BLaER1 treated with 17β-estradiol and CSF1 and Interleukin-3, amounts not matched to agents 10 nM and 100 nM (cell line): ENCODE measurements at regions not wholly inside any gene's neighbourhood (a gene's known extent, or its start where the extent isn't known, plus 50 kb on each side); places are given as distances from the start of the nearest gene placed in this dataset.
"Not testable (repeated sequence)": the region's sequence is repeated elsewhere in the genome, so short reads cannot be mapped to it uniquely, and the experiment has no call there.

Experiments used
- H3K27ac ChIP-seq, 11 experiments: shearing (Covaris generic); formaldehyde crosslinking; 2 replicates each; pipeline ENCODE4 v1.8.1; 2022
- H3K27me3 ChIP-seq, 11 experiments: shearing (Covaris generic); formaldehyde crosslinking; 2 replicates each; pipeline ENCODE4 v1.8.1; 2022
- H3K36me3 ChIP-seq, 11 experiments: shearing (Covaris generic); formaldehyde crosslinking; 2 replicates each; pipeline ENCODE4 v1.8.1; 2022
- H3K4me1 ChIP-seq, 10 experiments: shearing (Covaris generic); formaldehyde crosslinking; 2 replicates each; pipeline ENCODE4 v1.8.1; 2022
- H3K4me2 ChIP-seq, 11 experiments: shearing (Covaris generic); formaldehyde crosslinking; 2 replicates each; pipeline ENCODE4 v1.8.1; 2022
- H3K4me3 ChIP-seq, 10 experiments: shearing (Covaris generic); formaldehyde crosslinking; 2 replicates each; pipeline ENCODE4 v1.8.1; 2022
- H3K9ac ChIP-seq, 11 experiments: shearing (Covaris generic); formaldehyde crosslinking; 2 replicates each; pipeline ENCODE4 v1.8.1; 2022
- H3K9me3 ChIP-seq, 11 experiments: shearing (Covaris generic); formaldehyde crosslinking; replicated peaks in 1 of 11; 2 replicates each; pipeline ENCODE4 v1.8.1; 2022
- H4K20me1 ChIP-seq, 11 experiments: shearing (Covaris generic); formaldehyde crosslinking; 2 replicates each; pipeline ENCODE4 v1.8.1; 2022
- Cebpa-rat ChIP-seq, 11 experiments: shearing (Covaris generic); IDR thresholded peaks; 2 replicates each; pipeline ENCODE4 v1.8.1; 2022

DNA sequence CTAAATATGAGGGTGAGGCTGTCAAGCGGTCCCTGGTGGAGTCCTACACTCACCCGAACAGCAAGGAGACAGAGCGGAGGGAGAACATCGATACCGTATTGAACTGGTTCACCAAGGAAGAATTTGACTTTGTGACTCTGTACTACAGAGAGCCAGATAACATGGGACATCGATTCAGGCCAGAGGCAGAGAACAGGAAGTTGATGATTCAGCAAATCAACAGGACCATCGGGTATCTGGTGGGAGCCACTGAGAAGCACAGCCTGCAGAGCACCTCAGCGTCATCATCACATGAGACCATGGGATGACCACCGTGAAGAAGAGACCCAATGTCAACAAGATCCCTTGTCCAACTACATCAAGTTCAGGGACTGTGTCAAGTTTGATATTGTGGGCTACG, 67.5 kb upstream of the ROPN1B start:
- H3K4me3 ChIP-seq, H3K27ac ChIP-seq, H4K20me1 ChIP-seq, H3K27me3 ChIP-seq, H3K4me1 ChIP-seq, H3K4me2 ChIP-seq, H3K9ac ChIP-seq, H3K36me3 ChIP-seq: not testable (repeated sequence)
- peaks cover 0 to 11% (median 3%) of the 10 kb centered on the region in 11 experiments; a peak in 6 of 22 replicates for H3K9me3 ChIP-seq

- H3K4me1 ChIP-seq, H3K4me3 ChIP-seq, H3K27ac ChIP-seq, H3K36me3 ChIP-seq, H3K9ac ChIP-seq, H3K4me2 ChIP-seq, H4K20me1 ChIP-seq, H3K27me3 ChIP-seq: not testable (repeated sequence)
- H3K9me3 ChIP-seq, result peaks cover 0 to 11% (median 3%) of the 10 kb centered on the region in 11 experiments; a peak in 6 of 22 replicates
Observed at GRCh38 chr3:125903780-125904455, 65.1 kb upstream of the ROPN1B start.

DNA sequence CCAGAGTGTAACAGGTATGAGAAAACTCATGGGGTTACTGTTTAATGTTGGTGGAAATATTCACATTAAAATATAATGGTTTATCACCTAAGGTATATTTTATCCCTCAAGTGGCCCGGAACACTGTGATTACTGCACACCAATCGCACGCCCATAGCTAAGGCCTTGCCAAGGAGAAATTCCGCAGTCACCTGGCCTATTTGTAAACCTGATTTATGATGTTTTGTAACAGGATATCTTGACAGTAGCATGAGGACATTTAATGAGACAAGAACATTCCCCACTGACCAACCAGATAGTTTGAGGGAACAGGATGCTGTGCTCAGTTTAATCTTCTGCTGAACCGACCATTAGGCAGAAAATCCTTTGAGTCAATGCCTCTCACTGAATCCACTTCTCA, 61.7 kb upstream of the ROPN1B start:
- H3K4me2 ChIP-seq, H3K4me3 ChIP-seq, H3K27ac ChIP-seq, H3K9ac ChIP-seq, H3K4me1 ChIP-seq, H3K36me3 ChIP-seq, H4K20me1 ChIP-seq, H3K27me3 ChIP-seq: not testable (repeated sequence)
- H3K9me3 ChIP-seq, result peaks cover 0 to 11% (median 3%) of the 10 kb centered on the region in 11 experiments; a peak in 6 of 22 replicates

DNA sequence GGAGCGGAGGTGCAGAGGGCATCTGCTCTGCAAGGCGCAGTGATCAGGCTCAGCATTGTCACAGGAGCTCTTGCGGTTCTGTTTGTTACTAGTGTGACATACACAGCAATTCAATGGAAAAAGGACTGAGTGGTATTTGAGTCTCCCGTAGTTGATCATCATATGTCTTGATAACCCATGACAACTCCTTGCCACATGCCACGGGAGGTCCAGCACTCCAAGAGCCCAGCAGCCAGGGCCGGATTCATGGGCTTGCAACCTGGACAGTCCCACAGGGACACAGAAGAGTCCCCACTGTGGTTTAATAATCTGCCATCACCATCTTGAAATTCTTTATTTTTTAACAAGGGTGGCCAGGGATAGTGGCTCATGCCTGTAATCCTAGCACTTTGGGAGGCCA, 58.1 kb upstream of the ROPN1B start:
- H4K20me1 ChIP-seq, H3K27ac ChIP-seq, H3K4me3 ChIP-seq, H3K36me3 ChIP-seq, H3K27me3 ChIP-seq, H3K4me2 ChIP-seq, H3K9me3 ChIP-seq, H3K9ac ChIP-seq: not testable (repeated sequence)
- peaks cover 0 to 10% (median 5%) of the 10 kb centered on the region in 10 experiments; a peak in 10 of 20 replicates for H3K4me1 ChIP-seq

GRCh38 chr3:125914608-125915436, 54.2 kb upstream of the ROPN1B start:
- Histone ChIP-seq H3K9ac (peak overlapping the region; percentile 63 to 82 (median 77)), H3K27ac (peak overlapping the region in 9 of 11 experiments; percentile 35 to 68 (median 49); a peak in 13 of 22 replicates), H3K4me3 (peak overlapping the region; percentile 66 to 84 (median 72)), H3K4me2 (peak overlapping the region; percentile 78 to 91 (median 84)), H3K4me1 (peaks cover 7 to 33% (median 27%) of the 10 kb centered on the region in 10 experiments)
- not testable (repeated sequence) for H3K9me3 ChIP-seq, H3K36me3 ChIP-seq, H3K27me3 ChIP-seq, H4K20me1 ChIP-seq

DNA sequence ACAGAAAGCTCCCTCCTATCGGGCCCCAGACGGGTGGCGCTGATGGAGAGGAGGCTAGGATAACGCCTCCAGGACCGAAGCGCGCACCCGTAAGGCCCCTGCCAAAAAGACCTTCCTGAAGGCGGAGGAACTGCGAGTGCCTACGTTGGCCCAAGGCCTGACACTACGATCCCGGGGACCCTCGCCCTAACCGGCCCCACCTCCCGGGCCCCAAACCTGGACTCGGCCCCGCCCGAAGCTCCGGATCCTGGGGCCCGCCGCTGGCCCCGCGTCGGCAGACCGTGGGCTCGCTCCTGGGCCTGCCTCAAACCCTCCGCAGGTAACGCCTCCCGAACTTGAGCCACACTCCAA, 53.6 kb upstream of the ROPN1B start:
- not testable (repeated sequence) for H3K36me3 ChIP-seq, H3K9me3 ChIP-seq, H3K27me3 ChIP-seq, H4K20me1 ChIP-seq
- Histone ChIP-seq H3K9ac (peak overlapping the region; percentile 63 to 82 (median 77)), H3K4me1 (peaks cover 7 to 39% (median 33%) of the 10 kb centered on the region in 10 experiments), H3K27ac (peak overlapping the region; percentile 35 to 68 (median 47); a peak in 17 of 22 replicates), H3K4me2 (peak overlapping the region; percentile 78 to 91 (median 84)), H3K4me3 (peak overlapping the region; percentile 66 to 84 (median 72))

DNA sequence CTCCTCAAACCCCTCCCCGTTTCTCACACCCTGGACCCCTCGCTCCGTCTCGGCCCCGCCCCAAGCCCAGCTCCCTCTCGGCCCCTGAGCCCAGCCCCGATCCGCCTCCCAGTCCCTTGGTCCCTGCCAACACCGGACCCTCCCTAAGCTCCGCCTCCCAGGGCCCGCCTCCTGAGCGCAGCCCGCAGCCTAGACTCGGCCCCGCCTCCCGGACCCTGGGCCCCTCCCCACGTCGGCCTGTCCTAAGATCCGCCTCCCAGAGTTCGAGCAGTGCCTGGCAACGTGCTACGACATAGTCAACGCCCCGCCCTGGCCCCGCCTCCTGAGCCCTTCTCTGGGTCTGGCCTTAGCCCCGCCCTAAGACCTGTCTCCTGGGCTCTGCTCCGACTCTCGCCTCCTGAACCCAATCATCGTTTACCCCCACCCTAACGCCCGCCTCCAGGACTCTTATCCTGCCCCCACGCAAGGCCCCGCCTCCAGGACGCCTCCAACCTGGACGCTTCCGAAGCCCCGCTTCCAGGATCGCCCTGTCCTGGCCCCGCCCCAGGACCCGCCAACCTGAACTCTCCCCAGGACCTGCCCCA, 53.1 kb upstream of the ROPN1B start:
- peak overlapping the region; percentile 35 to 68 (median 47); a peak in 17 of 22 replicates for H3K27ac ChIP-seq
- not testable (repeated sequence) for H3K9me3 ChIP-seq, H3K36me3 ChIP-seq, H3K27me3 ChIP-seq, H4K20me1 ChIP-seq
- peaks cover 7 to 44% (median 38%) of the 10 kb centered on the region in 10 experiments for H3K4me1 ChIP-seq
- peak overlapping the region; percentile 63 to 82 (median 77) for H3K9ac ChIP-seq
- H3K4me2 ChIP-seq, result peak overlapping the region; percentile 78 to 91 (median 84); a peak in 21 of 22 replicates
- H3K4me3 ChIP-seq, result peak overlapping the region; percentile 66 to 84 (median 72)

DNA sequence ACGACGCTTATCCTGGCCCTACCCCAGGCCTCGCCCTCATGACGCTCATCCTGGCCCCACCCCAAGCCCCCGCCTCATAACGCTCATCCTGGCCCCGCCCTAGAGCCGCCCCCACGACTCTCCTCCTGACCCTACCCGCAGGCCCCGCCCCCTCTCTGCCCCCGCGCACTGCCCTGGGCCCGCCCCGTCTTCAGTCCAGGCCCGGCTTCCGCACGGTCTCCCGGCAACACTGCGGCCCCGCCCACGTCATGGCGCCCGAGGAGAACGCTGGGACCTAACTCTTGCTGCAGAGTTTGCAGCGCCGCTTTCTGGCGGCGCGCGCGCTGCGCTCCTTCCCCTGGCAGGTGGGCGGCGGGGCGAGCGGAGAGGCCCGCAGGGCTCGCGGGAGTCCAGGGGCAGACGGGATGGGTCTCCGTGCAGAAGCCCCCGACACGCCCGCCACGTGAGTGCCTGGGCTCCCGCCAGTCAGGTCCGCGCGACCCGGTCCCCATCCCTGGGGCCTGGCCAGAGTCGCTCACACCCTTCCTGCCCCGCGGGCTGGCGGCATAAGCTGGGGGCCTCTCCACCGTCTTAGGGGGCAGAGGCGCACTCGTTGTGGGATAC, 52.5 kb upstream of the ROPN1B start:
- H3K9me3 ChIP-seq, result no peaks in the 10 kb centered on the region
- H3K27me3 ChIP-seq, result no peaks in the 10 kb centered on the region
- no peaks in the 10 kb centered on the region for H4K20me1 ChIP-seq
- peaks cover 7 to 50% (median 44%) of the 10 kb centered on the region in 10 experiments for H3K4me1 ChIP-seq
- H3K27ac ChIP-seq, result peak overlapping the region in 10 of 11 experiments; percentile 56 to 81 (median 78); a peak in 20 of 22 replicates
- H3K9ac ChIP-seq, result peak overlapping the region; percentile 74 to 87 (median 82)
- no peaks in the 10 kb centered on the region for H3K36me3 ChIP-seq
- H3K4me3 ChIP-seq, result peak overlapping the region; percentile 71 to 86 (median 79)
- peak overlapping the region; percentile 80 to 95 (median 93) for H3K4me2 ChIP-seq
- no peak for TF ChIP-seq Cebpa-rat (IDR thresholded peaks at IDR 0.05)

DNA sequence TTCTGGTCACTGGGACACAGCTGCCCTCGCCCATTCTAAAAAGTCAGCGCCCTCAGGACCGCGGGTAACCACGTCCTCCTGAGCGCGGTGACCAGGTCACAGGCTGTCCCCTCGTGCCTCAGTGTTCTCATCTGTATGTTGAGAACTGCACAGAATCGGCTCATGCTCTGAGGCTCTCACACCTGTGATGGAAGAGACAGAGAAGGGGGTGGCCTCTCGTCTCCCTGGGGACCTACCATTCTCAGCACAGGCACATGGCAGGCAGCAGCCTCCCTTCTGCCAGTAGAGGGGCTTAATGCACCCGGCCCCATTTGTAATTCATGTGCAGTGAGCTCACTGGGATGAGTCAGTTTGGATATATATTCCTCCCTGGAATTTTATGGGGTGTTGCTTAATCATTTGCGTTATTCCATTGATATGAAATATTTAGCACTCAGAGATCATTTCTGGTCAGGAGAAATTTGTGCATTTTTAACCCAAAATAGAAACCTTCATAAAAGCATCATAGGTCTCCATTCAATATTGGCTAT, 51.9 kb upstream of the ROPN1B start:
- not testable (repeated sequence) for H4K20me1 ChIP-seq, H3K27me3 ChIP-seq, H3K9me3 ChIP-seq, H3K36me3 ChIP-seq
- H3K4me1 ChIP-seq, result peaks cover 7 to 53% (median 44%) of the 10 kb centered on the region in 10 experiments
- H3K4me2 ChIP-seq, result peak overlapping the region; percentile 80 to 95 (median 93)
- peak overlapping the region; percentile 71 to 86 (median 79) for H3K4me3 ChIP-seq
- H3K27ac ChIP-seq, result peak overlapping the region in 10 of 11 experiments; percentile 56 to 81 (median 78); a peak in 19 of 22 replicates
- H3K9ac ChIP-seq, result peak overlapping the region; percentile 74 to 87 (median 82)

- H3K36me3 ChIP-seq, H3K9me3 ChIP-seq, H3K4me3 ChIP-seq, H3K27me3 ChIP-seq, H3K9ac ChIP-seq, H3K27ac ChIP-seq, H4K20me1 ChIP-seq: not testable (repeated sequence)
- Histone ChIP-seq H3K4me1 (peaks cover 7 to 53% (median 44%) of the 10 kb centered on the region in 10 experiments), H3K4me2 (peak overlapping the region in 7 of 11 experiments; percentile 13 to 51 (median 31); a peak in 10 of 22 replicates)
Observed at GRCh38 chr3:125918024-125918423, 51.0 kb upstream of the ROPN1B start.

DNA sequence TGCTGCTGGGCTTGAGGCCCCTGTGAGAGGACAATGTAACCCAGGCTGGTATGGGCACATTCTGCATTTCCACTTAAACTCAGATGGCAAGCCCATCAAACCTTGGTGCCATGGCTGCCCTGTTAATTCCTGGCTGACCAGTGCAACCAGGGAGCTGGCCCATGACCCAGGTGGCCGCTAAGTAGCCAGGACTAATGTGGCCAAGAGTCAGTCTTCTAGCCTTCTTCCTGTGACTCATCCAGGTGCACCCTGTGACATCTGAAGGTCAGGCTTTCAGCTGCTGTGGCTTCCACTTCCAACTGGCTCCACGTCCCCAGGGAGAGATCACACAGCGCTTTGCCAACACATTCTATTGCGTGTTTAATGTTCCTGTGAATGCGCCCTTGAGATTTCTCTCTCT, 50.5 kb upstream of the ROPN1B start:
- H3K9me3 ChIP-seq, H3K27me3 ChIP-seq, H3K27ac ChIP-seq, H3K36me3 ChIP-seq, H3K4me3 ChIP-seq, H4K20me1 ChIP-seq, H3K9ac ChIP-seq: not testable (repeated sequence)
- Histone ChIP-seq H3K4me1 (peaks cover 7 to 53% (median 44%) of the 10 kb centered on the region in 10 experiments), H3K4me2 (peak overlapping the region in 7 of 11 experiments; percentile 13 to 51 (median 31); a peak in 11 of 22 replicates)

DNA sequence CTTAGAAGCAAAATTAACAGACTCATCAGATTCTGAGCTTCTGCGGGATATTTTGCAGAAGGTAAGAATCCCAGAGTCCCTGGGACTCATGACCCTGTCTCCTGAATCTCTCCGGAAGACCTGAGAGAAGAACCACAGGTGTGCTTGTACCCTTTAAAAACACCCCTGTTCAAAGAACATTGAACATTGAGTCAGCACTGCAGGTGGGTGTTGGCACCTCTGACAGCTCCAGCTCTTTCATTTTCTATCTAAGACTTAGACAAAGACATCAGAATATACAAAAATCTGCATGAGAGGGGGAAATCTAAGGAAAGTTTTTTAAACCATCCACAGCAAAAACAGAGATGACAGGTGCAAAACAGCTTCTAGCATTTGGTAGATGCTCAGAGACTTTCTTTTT, 50.1 kb upstream of the ROPN1B start:
- not testable (repeated sequence) for H4K20me1 ChIP-seq, H3K36me3 ChIP-seq, H3K9me3 ChIP-seq, H3K27ac ChIP-seq, H3K4me3 ChIP-seq, H3K9ac ChIP-seq, H3K27me3 ChIP-seq
- Histone ChIP-seq H3K4me1 (peaks cover 7 to 53% (median 44%) of the 10 kb centered on the region in 10 experiments), H3K4me2 (peak overlapping the region in 7 of 11 experiments; percentile 13 to 51 (median 31); a peak in 9 of 22 replicates)
